ENCODE measurements at regions not wholly inside any gene's neighbourhood (a gene's known extent, or its start where the extent isn't known, plus 50 kb on each side); places are given as distances from the start of the nearest gene placed in this dataset.

DNA sequence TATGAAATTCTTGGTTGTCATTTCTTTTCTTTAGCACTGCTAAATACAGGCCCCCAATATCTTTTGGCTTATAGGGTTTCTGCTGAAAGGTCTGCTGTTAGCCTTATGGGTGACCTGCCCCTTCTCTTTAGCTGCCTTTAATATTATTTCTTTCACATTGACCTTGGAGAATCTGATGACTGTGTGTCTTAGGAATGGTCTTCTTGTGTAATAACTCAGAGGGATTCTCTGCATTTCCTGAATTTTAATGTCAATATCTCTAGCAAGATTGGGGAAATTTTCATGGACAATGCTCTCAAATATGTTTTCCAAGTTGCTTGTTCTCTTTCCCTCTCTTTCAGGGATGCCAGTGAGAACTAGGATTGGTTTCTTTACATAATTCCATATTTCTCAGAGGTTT, 292.4 kb downstream of the SLC7A11 start:
- H3K9me3 Mint-ChIP-seq: peaks cover 15% of the 10 kb centered on the region
- POLR2A ChIA-PET: no interaction called here
- H3K4me1 Mint-ChIP-seq: no peaks in the 10 kb centered on the region
- ATAC-seq (no peak), DNase-seq (ENCODE audit: low spot score) (no peak)
- no peaks in the 10 kb centered on the region for H3K27me3 Mint-ChIP-seq (ENCODE audit: low read depth)
- CTCF ChIA-PET: no interaction called here
- H3K27ac Mint-ChIP-seq: no peak overlapping the region
- H3K4me3 Mint-ChIP-seq: no peak overlapping the region
- H3K36me3 Mint-ChIP-seq: 0 out of 2 replicates have a peak, but pooled peaks cover 2% of the 10 kb centered on the region
- no peak for TF ChIP-seq NR3C1 (CRISPR knock-in tag; conservative IDR thresholded peaks at IDR 0.05; ENCODE audit: low read depth)
- TF ChIP-seq ZNF317 (CRISPR knock-in tag; IDR thresholded peaks at IDR 0.05; ENCODE audit: borderline replicate concordance, low read depth): peak; percentile 54; the same call in 1 of the 2 replicates
- no peak for TF ChIP-seq ZNF232 (CRISPR knock-in tag; IDR thresholded peaks at IDR 0.05)
- TF ChIP-seq ATF1 (CRISPR knock-in tag; IDR thresholded peaks at IDR 0.05): no peak
- TF ChIP-seq ZMAT4 (CRISPR knock-in tag; IDR thresholded peaks at IDR 0.05): no peak

- H3K4me3 Mint-ChIP-seq: no peak overlapping the region
- no peak overlapping the region for H3K27ac Mint-ChIP-seq
- ATAC-seq: no peak
- ChIA-PET POLR2A (no interaction called here), CTCF (no interaction called here)
- H3K27me3 Mint-ChIP-seq (ENCODE audit: low read depth): no peaks in the 10 kb centered on the region
- H3K4me1 Mint-ChIP-seq: no peaks in the 10 kb centered on the region
- no peak for DNase-seq (ENCODE audit: low spot score)
- 0 out of 2 replicates have a peak, but pooled peaks cover 2% of the 10 kb centered on the region for H3K36me3 Mint-ChIP-seq
- peaks cover 15% of the 10 kb centered on the region for H3K9me3 Mint-ChIP-seq
- TF ChIP-seq, protein P1, sequence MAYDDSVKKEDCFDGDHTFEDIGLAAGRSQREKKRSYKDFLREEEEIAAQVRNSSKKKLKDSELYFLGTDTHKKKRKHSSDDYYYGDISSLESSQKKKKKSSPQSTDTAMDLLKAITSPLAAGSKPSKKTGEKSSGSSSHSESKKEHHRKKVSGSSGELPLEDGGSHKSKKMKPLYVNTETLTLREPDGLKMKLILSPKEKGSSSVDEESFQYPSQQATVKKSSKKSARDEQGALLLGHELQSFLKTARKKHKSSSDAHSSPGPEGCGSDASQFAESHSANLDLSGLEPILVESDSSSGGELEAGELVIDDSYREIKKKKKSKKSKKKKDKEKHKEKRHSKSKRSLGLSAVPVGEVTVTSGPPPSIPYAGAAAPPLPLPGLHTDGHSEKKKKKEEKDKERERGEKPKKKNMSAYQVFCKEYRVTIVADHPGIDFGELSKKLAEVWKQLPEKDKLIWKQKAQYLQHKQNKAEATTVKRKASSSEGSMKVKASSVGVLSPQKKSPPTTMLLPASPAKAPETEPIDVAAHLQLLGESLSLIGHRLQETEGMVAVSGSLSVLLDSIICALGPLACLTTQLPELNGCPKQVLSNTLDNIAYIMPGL (CRISPR knock-in tag; IDR thresholded peaks at IDR 0.05): no peak
- TF ChIP-seq ETV6 (CRISPR knock-in tag; IDR thresholded peaks at IDR 0.05): no peak
- no peak for TF ChIP-seq PRRX2 (CRISPR knock-in tag; IDR thresholded peaks at IDR 0.05)
- no peak for TF ChIP-seq NR2C2 (CRISPR knock-in tag; IDR thresholded peaks at IDR 0.05)
- TF ChIP-seq FOXP1 (CRISPR knock-in tag; IDR thresholded peaks at IDR 0.05; ENCODE audit: borderline replicate concordance): no peak
- no peak for TF ChIP-seq ZMAT4 (CRISPR knock-in tag; IDR thresholded peaks at IDR 0.05)
- no peak for TF ChIP-seq ZNF219 (CRISPR knock-in tag; IDR thresholded peaks at IDR 0.05; ENCODE audit: borderline replicate concordance)
- no peak for TF ChIP-seq ATF1 (CRISPR knock-in tag; IDR thresholded peaks at IDR 0.05)
- no peak for TF ChIP-seq ELF4 (CRISPR knock-in tag; IDR thresholded peaks at IDR 0.05; ENCODE audit: low read depth)
- no peak for TF ChIP-seq GABPB1 (CRISPR knock-in tag; IDR thresholded peaks at IDR 0.05)
- TF ChIP-seq ZNF317 (CRISPR knock-in tag; IDR thresholded peaks at IDR 0.05; ENCODE audit: borderline replicate concordance, low read depth): no peak
- TF ChIP-seq ZNF138 (CRISPR knock-in tag; conservative IDR thresholded peaks at IDR 0.05): no peak
- TF ChIP-seq ESRRA (CRISPR knock-in tag; IDR thresholded peaks at IDR 0.05; ENCODE audit: borderline replicate concordance): no peak
- TF ChIP-seq ARID4B (CRISPR knock-in tag; IDR thresholded peaks at IDR 0.05; ENCODE audit: borderline replicate concordance): no peak
- no peak for TF ChIP-seq ZNF532 (CRISPR knock-in tag; IDR thresholded peaks at IDR 0.05; ENCODE audit: borderline replicate concordance)
- TF ChIP-seq ZNF512 (CRISPR knock-in tag; IDR thresholded peaks at IDR 0.05; ENCODE audit: borderline replicate concordance): no peak
- no peak for TF ChIP-seq NR3C1 (CRISPR knock-in tag; conservative IDR thresholded peaks at IDR 0.05; ENCODE audit: low read depth)
Observed at GRCh38 chr4:137946453-137947174, 295.5 kb downstream of the SLC7A11 start.
